ENCODE measurements at regions not wholly inside any gene's neighbourhood (a gene's known extent, or its start where the extent isn't known, plus 50 kb on each side); places are given as distances from the start of the nearest gene placed in this dataset.

DNA sequence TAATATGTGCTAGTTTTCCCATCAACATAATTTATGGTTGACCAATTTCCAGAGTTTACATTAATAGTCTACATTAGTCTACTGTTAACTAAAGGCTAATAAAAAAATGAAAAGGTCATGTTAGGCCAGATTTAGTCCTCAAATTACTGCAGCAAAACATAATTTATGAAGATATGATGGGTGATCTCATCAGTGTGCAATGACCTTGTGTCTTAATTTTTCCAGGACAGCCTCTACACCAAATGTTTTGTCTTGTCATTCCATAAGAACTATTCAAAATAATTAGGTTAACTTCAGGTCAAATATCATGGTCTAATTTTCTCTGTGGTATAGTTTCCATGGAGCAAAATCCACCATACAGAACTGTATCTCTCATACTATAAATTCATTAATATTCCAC is 234.2 kb downstream of the COL12A1 start:
- DNase-seq (ENCODE audit: low read depth, low spot score), result no peak
- ChIA-PET CTCF (no interaction called here), POLR2A (no interaction called here)
- Histone ChIP-seq H3K9me3 (ENCODE audit: control insufficient read depth, insufficient read depth, low read length) (no peaks in the 10 kb centered on the region), H3K27ac (ENCODE audit: low read depth, low read length) (no peak overlapping the region), H3K4me3 (ENCODE audit: low read depth, low read length) (no peak overlapping the region), H3K27me3 (ENCODE audit: control insufficient read depth, insufficient read depth, low read length) (no peaks in the 10 kb centered on the region)
- no peak for TF ChIP-seq CTCF (IDR thresholded peaks at IDR 0.05; ENCODE audit: low read depth, low read length)

DNA sequence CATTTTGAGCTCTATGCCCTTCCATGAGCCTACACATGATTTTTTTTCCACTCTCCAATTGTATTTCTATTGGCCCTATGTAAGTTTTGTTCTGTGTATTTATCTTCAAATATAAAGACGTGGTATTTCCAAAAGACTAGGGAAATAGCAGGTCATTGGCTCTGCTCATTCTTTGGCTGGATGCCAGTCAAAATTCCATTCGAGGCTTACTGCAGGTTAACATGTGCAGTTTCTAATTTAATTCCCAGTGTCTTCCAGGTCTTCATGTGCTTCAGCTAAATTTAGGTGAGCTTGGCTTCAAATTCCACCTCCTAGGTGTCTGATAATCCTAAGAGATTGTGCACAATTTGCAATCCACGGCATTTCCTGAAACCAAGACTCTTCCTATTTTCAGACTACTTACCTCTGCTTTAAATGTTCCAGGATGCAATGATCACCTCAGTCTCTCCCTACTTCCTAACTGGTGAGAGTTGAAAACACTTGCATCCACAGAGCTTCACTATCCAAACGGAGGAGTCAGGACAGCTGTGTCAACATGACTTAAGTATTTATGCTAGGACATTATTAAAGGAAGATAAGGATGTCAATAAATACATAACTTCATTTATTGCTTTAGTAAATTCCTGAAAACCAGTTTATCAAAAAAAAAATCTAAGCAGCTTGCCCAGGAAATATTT is 236.1 kb downstream of the COL12A1 start:
- Histone ChIP-seq H3K27me3 (ENCODE audit: control insufficient read depth, insufficient read depth, low read length) (no peaks in the 10 kb centered on the region), H3K27ac (ENCODE audit: low read depth, low read length) (no peak overlapping the region), H3K9me3 (ENCODE audit: control insufficient read depth, insufficient read depth, low read length) (peaks cover 13% of the 10 kb centered on the region), H3K4me3 (ENCODE audit: low read depth, low read length) (no peak overlapping the region)
- POLR2A ChIA-PET, result no interaction called here
- DNase-seq (ENCODE audit: low read depth, low spot score), result no peak
- TF ChIP-seq CTCF (IDR thresholded peaks at IDR 0.05; ENCODE audit: low read depth, low read length), result no peak
- CTCF ChIA-PET, result no interaction called here

GRCh38 chr6:74967821-74968220 is 238.0 kb downstream of the COL12A1 start:
- Histone ChIP-seq H3K4me3 (ENCODE audit: low read depth, low read length) (no peak overlapping the region), H3K9me3 (ENCODE audit: control insufficient read depth, insufficient read depth, low read length) (peaks cover 14% of the 10 kb centered on the region), H3K27me3 (ENCODE audit: control insufficient read depth, insufficient read depth, low read length) (no peaks in the 10 kb centered on the region), H3K27ac (ENCODE audit: low read depth, low read length) (no peak overlapping the region)
- no peak for DNase-seq (ENCODE audit: low read depth, low spot score)
- TF ChIP-seq CTCF (IDR thresholded peaks at IDR 0.05; ENCODE audit: low read depth, low read length), result no peak
- ChIA-PET POLR2A (no interaction called here), CTCF (no interaction called here)

GRCh38 chr6:74966712-74967111 is 239.1 kb downstream of the COL12A1 start:
- no peaks in the 10 kb centered on the region for H3K27me3 ChIP-seq (ENCODE audit: control insufficient read depth, insufficient read depth, low read length)
- H3K27ac ChIP-seq (ENCODE audit: low read depth, low read length), result no peak overlapping the region
- H3K9me3 ChIP-seq (ENCODE audit: control insufficient read depth, insufficient read depth, low read length), result peaks cover 14% of the 10 kb centered on the region
- CTCF ChIA-PET, result no interaction called here
- no peak for DNase-seq (ENCODE audit: low read depth, low spot score)
- no peak overlapping the region for H3K4me3 ChIP-seq (ENCODE audit: low read depth, low read length)
- TF ChIP-seq CTCF (IDR thresholded peaks at IDR 0.05; ENCODE audit: low read depth, low read length), result no peak
- POLR2A ChIA-PET, result no interaction called here

DNA sequence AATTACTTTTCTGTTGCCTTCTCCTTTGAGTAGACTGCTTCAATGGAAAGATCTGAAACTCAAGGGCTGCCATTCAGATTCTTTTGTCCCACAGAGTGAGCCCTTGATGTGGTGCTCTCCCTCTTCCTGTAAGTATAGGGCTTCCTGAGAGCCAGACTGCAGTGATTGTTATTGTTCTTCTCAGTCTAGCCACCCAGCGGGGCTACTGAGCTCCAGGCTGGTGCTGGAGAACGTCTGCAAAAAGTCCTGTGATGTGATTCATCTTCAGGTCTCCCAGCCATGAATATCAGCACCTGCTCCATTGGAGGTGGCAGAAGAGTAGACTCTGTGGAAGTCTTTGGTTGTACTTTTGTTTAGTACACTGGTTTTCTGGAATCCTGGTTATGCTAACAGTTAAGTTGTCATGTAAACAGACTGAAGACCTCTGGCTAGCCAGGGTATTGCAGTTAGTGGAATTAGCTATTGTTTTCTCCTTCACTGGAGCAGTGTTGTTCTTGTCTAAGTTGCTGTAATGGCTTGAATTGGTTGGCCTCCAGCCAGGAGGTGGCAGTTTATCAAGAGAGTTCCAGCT is 240.9 kb downstream of the COL12A1 start:
- ChIA-PET CTCF (interaction anchor here (0.6 kb wide), 2 partner anchors 236 to 556 kb away, joined by 3 read pairs; no protein-coding TSS in a partner anchor), POLR2A (no interaction called here)
- 0 out of 2 replicates have a peak, but pooled peaks have one; percentile 13 for TF ChIP-seq CTCF (IDR thresholded peaks at IDR 0.05; ENCODE audit: low read depth, low read length)
- H3K9me3 ChIP-seq (ENCODE audit: control insufficient read depth, insufficient read depth, low read length), result peaks cover 14% of the 10 kb centered on the region
- no peaks in the 10 kb centered on the region for H3K27me3 ChIP-seq (ENCODE audit: control insufficient read depth, insufficient read depth, low read length)
- DNase-seq (ENCODE audit: low read depth, low spot score), result peak; percentile 29
- H3K4me3 ChIP-seq (ENCODE audit: low read depth, low read length), result no peak overlapping the region
- H3K27ac ChIP-seq (ENCODE audit: low read depth, low read length), result no peak overlapping the region

Data from AG04450 (cell line).